Astrocyte of the spinal cord (primary cell): ENCODE measurements at regions not wholly inside any gene's neighbourhood (a gene's known extent, or its start where the extent isn't known, plus 50 kb on each side); places are given as distances from the start of the nearest gene placed in this dataset.
A peak's percentile ranks its signal among the peaks of the same experiment; 100 is the strongest.

Source experiments
- DNase-seq: peaks from one replicate; pipeline ENCODE4 v3.0.0; 2011; ENCODE audit warnings: low read depth, low spot score
- H3K4me3 ChIP-seq: 2 replicates; pipeline ENCODE4 v1.5.1; 2011; ENCODE audit warnings: low read depth, mild to moderate bottlenecking, low read length, moderate library complexity
- in situ Hi-C: cut with HindIII; loops from 2 replicates; pipeline ENCODE4 v1.10.0; 2017; ENCODE audit warnings: low sequenced_read_pairs
- TF ChIP-seq, protein P1 (sequence below): IDR thresholded peaks from 2 replicates; pipeline ENCODE4 v1.5.1; 2012; ENCODE audit warnings: low read depth, mild to moderate bottlenecking, low read length, inconsistent platforms

DNA sequence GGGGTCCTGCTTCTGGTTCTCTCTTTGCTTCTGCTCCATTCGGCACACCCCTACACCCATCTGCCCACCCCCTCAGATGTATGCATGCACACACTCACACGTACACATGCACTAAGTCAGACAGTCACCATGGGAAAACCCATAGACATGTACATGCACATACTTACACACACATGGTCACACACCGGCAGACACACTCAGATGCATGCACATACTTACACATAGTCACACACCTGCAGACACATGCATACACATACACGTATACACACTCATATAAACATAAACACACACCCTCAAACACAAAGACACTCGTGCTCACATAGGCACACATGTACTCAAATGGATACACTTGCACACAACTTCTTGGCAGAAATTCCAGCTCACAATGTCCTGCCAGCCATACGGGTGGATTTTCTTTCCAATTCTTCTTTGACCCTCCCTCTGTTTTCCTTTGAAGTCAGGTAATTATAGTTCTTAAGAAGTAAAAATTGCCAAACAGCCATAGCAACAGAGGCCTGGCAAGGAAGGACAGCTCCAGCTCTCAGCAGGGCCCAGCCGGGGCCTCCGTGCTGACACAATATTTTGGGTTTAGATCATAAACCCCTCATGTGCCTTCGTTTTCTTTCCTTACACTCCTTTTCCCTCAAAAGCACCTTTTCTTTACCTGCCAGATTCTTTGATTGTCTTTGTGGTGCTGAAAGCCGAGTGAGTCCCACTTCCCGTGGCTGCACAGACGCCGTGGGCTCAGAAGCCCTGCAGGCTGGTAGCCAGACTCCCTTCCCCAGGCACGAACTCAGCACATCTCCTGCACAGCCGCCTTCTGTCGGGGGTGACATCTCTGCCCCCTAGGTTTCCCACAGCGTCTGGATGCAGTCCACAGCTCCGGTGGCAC, 195.7 kb downstream of the ARL4C start:
- in situ Hi-C loops = no loop called here
- H3K4me3 ChIP-seq = no peak overlapping the region
- no peak for DNase-seq
- TF ChIP-seq, protein P1, sequence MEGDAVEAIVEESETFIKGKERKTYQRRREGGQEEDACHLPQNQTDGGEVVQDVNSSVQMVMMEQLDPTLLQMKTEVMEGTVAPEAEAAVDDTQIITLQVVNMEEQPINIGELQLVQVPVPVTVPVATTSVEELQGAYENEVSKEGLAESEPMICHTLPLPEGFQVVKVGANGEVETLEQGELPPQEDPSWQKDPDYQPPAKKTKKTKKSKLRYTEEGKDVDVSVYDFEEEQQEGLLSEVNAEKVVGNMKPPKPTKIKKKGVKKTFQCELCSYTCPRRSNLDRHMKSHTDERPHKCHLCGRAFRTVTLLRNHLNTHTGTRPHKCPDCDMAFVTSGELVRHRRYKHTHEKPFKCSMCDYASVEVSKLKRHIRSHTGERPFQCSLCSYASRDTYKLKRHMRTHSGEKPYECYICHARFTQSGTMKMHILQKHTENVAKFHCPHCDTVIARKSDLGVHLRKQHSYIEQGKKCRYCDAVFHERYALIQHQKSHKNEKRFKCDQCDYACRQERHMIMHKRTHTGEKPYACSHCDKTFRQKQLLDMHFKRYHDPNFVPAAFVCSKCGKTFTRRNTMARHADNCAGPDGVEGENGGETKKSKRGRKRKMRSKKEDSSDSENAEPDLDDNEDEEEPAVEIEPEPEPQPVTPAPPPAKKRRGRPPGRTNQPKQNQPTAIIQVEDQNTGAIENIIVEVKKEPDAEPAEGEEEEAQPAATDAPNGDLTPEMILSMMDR = no peak

DNA sequence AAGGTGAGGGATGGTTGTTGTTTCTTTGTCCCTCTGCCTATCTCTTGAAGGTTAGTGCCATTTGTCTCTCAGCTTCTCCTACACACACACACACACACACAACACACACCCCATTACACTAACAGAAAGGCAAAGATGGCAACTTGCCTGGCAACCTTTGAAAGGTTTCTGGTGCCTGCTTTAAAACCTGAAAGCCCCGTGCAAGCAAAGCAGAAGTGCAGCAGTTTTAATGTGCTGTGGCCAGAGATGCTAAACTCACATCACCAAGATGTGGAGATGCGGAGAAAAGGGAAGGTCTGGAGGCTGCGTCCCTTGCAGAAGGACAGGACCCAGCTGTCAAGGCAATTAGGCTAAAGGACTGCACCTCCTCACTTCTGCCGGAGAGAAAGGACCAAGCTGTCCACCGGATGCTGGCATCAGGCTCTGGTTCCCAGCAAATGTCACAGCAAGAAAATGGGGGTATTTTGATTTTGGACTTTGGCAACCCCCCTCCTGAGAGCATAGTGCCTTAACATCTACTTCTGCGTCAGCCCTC, 196.4 kb downstream of the ARL4C start:
- no peak for DNase-seq
- TF ChIP-seq, protein P1 = no peak
- no peak overlapping the region for H3K4me3 ChIP-seq
- in situ Hi-C loops = no loop called here

DNA sequence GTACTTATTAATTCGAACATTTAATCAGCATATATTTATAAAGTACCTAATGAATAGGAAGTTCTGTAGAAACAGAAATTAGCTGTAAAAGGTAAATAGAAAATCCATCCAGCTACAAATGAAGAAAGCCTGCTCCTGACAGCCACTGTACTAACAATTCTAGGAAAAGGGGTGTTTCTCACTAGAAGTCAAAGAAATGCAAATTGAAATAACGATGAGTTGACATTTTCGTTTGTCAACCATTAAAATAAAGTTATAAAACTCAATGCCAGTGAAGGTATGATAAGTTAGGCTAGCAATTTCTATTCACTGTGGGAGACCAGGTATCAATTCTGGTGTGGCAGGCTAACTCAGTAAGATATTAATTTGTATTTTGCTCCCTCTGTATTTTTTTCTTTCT, 198.0 kb downstream of the ARL4C start:
- in situ Hi-C loops = no loop called here
- TF ChIP-seq, protein P1 = no peak
- H3K4me3 ChIP-seq = no peak overlapping the region
- DNase-seq = no peak

DNA sequence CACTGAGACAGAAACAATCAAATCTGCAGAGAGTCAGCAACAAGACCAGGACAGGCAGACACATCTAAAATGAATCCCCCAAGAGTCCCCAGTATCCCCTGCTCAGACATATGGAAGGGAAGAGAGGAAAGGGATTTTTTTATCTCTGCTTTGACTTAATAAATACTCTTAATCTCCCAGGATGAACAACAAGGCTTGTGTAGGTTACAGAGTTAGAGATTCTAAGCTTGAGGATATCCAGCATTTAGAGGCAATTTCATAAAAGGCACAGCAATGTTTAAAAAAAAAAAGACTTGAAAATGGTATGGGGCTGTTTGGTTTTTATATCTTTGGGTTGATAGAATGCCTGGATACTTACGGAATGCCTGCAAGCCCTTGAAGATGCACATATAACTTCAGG, 199.9 kb downstream of the ARL4C start:
- in situ Hi-C loops = no loop called here
- DNase-seq = no peak

DNA sequence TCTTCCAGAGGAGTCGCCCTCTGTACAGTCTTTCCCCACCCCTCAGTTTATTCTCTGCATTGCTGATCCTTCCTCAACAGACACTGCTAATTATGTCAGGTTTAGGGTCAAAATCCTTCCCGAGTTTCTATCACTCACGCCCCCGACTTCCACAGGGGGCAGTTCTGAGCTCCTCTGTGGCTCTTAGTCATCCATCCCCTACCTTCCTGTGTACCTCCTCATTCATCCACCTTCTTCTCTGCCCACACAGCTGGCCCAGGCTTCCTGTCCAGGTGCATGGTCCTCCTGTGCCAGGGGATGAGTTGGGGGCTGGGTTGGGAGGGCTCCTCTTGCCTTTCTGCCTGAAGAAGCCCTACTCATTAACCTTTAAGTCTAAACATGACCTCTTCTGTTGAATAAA, 202.9 kb downstream of the ARL4C start:
- no peak for DNase-seq
- in situ Hi-C loops = no loop called here
- H3K4me3 ChIP-seq = no peak overlapping the region
- TF ChIP-seq, protein P1 = peak; percentile 4

More for the DNA sequence above, 199.9 kb downstream of the ARL4C start:
- TF ChIP-seq, protein P1 = no peak
- no peak overlapping the region for H3K4me3 ChIP-seq

DNA sequence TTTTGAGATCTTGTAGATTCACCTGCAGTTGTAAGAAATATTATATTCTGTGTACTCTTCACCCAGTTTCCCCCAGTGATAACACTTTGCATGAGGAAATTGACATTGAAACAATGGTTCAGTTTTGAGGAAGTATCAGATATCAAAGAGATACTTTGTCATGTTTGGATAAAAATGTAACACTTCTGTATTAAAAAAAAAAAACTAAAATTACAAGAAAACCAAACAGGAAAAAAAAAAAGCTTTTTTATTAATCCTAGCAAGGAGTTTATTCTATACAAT, 204.0 kb downstream of the ARL4C start:
- H3K4me3 ChIP-seq = no peak overlapping the region
- in situ Hi-C loops = no loop called here
- DNase-seq = no peak
- TF ChIP-seq, protein P1 = no peak
